Stimulated activated memory B cell treated with anti-CD40 and anti-IgM and Interleukin-4, amounts not matched to agents 10 μg/mL and 1 μg/mL and 100 μg/mL, for 72 hours (primary cell): ENCODE measurements at regions not wholly inside any gene's neighbourhood (a gene's known extent, or its start where the extent isn't known, plus 50 kb on each side); places are given as distances from the start of the nearest gene placed in this dataset.

ENCODE experiments used
- ATAC-seq: fragments of 150-1000 bp; cut with Tn5 transposase; 2 replicates; pipeline ENCODE4 v1.10.0; 2021
- H3K27ac Mint-ChIP-seq: one replicate; pipeline ENCODE4 v1.8.0; 2022; ENCODE audit warnings: mild to moderate bottlenecking, mixed read lengths
- H3K27me3 Mint-ChIP-seq: one replicate; pipeline ENCODE4 v1.8.0; 2022; ENCODE audit warnings: mixed read lengths
- H3K36me3 Mint-ChIP-seq: one replicate; pipeline ENCODE4 v1.8.0; 2022; ENCODE audit warnings: mixed read lengths
- H3K4me1 Mint-ChIP-seq: one replicate; pipeline ENCODE4 v1.8.0; 2022; ENCODE audit warnings: mixed read lengths
- H3K4me3 Mint-ChIP-seq: one replicate; pipeline ENCODE4 v1.8.0; 2022; ENCODE audit warnings: mild to moderate bottlenecking, moderate library complexity, mixed read lengths
- H3K9me3 Mint-ChIP-seq: one replicate; pipeline ENCODE4 v1.8.0; 2022; ENCODE audit warnings: mixed read lengths

DNA sequence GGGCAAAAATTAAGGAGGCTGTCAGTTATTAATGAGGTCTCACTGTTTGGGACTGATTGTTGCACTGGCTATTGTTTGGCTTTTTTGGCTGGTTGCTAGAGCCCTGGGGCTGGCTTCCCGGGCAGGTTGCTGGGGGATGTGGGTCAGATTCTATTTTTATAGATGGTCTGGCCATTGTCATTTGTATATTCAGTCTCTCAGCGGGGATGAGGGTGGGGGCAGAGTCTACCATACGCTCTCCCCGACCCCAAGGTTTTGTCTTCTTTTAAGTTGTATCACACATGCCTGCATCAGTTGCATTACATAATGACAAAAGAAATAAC is 84.3 kb upstream of the GRB10 start:
- no peak overlapping the region for H3K4me3 Mint-ChIP-seq
- no peak for ATAC-seq
- no peaks in the 10 kb centered on the region for H3K9me3 Mint-ChIP-seq
- no peak overlapping the region for H3K27ac Mint-ChIP-seq
- H3K4me1 Mint-ChIP-seq: no peaks in the 10 kb centered on the region
- no peaks in the 10 kb centered on the region for H3K27me3 Mint-ChIP-seq
- H3K36me3 Mint-ChIP-seq: no peaks in the 10 kb centered on the region

DNA sequence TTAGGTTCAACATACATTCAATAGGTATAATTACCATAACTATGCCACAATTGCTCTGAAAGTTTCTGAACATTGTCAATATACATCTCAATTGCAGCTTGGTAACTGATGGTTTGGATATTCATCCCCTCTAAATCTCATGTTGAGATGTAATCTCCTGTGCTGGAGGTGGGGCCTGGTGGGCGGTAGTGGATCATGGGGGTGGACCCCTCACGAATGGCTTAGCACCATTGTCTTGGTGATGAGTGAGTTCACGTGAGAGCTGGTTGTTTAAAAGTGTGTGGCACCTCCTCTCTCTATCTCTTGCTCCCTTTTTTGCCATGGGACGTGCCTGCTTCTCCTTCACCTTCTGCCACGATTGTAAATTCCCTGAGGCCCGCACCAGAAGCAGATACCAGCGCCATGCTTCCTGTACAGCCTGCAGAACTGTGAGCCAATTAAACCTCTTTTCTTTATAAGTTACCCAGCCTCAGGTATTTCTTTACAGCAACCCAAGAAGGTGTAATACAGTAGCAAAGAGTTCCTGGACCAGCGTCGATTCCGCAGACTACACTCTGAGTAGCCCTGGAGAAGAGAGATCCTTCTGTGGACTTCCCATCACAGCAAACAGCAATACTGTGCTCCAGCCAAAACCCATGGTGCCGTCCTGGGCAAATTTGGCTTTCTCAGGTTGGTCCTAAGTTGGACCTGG is 83.8 kb upstream of the GRB10 start:
- Mint-ChIP-seq H3K36me3 (no peaks in the 10 kb centered on the region), H3K4me1 (no peaks in the 10 kb centered on the region), H3K9me3 (no peaks in the 10 kb centered on the region), H3K27me3 (no peaks in the 10 kb centered on the region), H3K27ac (no peak overlapping the region), H3K4me3 (no peak overlapping the region)
- no peak for ATAC-seq

DNA sequence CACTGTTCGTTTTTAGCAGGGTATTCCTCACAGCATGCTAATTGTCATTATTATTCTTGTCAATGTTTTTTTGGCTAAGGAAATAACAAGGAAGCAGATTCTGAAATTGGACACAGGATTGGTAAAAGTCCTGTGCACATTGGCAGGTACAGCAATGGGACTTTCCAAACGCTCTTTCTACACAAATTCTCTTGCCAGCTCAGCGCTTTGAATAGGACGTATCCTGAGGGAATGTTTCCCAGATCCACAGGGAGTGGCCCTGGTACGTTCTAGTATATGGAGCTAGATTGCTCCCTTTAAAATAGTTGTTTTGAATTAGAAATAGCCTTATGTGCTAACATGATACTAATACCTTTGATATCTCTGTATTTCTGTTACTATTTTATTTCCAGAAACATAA is 82.8 kb upstream of the GRB10 start:
- Mint-ChIP-seq H3K4me1 (no peaks in the 10 kb centered on the region), H3K36me3 (no peaks in the 10 kb centered on the region), H3K27me3 (no peaks in the 10 kb centered on the region), H3K9me3 (no peaks in the 10 kb centered on the region), H3K4me3 (no peak overlapping the region), H3K27ac (no peak overlapping the region)
- ATAC-seq: no peak

DNA sequence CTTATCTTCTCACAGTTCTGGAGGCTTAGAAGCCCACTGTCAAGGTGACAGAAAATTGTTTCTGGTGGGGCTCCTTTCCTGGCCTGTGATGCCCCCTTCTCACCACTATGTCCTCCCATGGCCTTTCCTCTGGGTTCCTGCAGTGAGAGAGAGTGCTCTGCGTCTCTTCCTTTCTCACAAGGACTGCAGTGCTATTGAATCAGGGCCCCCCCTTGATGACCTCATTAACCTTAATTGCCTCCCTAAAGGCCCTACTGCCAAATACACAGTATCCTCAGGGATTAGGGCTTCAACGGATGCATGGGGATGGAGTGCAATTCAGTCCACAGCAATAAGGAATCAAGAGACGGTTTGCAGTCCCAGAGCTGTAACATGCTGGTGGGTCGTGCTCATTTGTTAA is 82.0 kb upstream of the GRB10 start:
- H3K27ac Mint-ChIP-seq: no peak overlapping the region
- ATAC-seq: no peak
- no peak overlapping the region for H3K4me3 Mint-ChIP-seq
- H3K9me3 Mint-ChIP-seq: no peaks in the 10 kb centered on the region
- no peaks in the 10 kb centered on the region for H3K27me3 Mint-ChIP-seq
- H3K36me3 Mint-ChIP-seq: no peaks in the 10 kb centered on the region
- H3K4me1 Mint-ChIP-seq: no peaks in the 10 kb centered on the region

DNA sequence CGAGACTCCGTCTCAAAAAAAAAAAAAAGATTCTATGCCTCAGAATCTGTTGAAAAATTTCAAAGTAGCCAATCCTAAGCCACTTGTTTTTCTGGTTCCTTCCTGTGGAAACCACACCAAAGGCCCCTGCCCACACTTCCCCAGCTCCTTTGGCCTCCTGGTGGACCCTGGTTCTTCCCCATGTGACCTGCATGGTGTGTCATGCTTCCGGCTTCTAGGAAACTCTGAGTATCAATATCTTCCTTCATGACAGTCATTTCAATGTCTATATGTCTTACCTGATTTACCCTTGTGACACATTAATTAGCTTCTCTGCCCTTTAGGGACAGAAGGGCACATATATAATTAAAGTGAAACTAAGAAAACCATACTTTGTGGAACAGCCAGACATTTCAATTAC is 80.4 kb upstream of the GRB10 start:
- H3K4me1 Mint-ChIP-seq: no peaks in the 10 kb centered on the region
- no peaks in the 10 kb centered on the region for H3K36me3 Mint-ChIP-seq
- no peak for ATAC-seq

DNA sequence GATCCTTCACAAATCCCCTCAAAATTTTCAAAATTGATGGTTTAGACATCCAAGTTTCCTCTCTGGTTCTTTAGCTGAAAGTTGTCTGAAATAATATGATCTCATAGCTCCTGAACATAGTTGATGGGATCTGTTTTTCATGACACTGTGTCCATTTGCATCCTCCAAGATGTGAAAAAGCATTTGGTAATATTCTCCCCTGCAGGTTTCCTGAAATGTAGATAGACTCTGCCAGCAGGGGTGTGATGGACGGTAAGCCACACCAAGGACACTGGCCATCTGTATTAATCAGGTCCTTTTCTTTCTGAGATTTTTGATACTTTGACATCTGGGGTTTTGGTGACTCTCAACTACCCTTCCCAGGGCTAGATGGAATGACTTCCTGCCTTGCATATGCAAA is 79.6 kb upstream of the GRB10 start:
- Mint-ChIP-seq H3K9me3 (no peaks in the 10 kb centered on the region), H3K27ac (no peak overlapping the region), H3K4me3 (no peak overlapping the region), H3K36me3 (no peaks in the 10 kb centered on the region), H3K27me3 (no peaks in the 10 kb centered on the region), H3K4me1 (no peaks in the 10 kb centered on the region)
- ATAC-seq: no peak

More for the DNA sequence above, 80.4 kb upstream of the GRB10 start:
- Mint-ChIP-seq H3K9me3 (no peaks in the 10 kb centered on the region), H3K4me3 (no peak overlapping the region), H3K27ac (no peak overlapping the region), H3K27me3 (no peaks in the 10 kb centered on the region)

DNA sequence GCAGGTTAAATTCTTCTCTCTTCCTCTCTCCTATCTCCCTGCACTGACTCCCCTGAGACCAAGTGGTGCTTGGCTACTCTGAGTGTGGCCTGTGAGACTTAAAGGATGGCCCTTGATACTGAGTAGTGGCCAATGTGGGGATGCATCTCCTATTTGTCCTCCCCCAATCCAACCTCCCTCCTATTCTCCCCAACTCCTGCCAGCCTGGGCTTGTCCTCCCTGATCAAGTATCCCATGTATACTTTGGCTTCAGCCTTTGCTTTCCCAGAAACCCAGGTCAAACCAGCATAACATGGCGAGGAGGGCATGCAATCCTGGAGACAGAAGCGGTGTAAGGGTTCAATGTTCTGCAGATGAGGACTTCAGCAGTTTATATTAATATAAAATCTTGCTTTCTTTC is 77.9 kb upstream of the GRB10 start:
- ATAC-seq: no peak
- H3K9me3 Mint-ChIP-seq: no peaks in the 10 kb centered on the region
- H3K27me3 Mint-ChIP-seq: no peaks in the 10 kb centered on the region
- no peaks in the 10 kb centered on the region for H3K36me3 Mint-ChIP-seq
- H3K4me1 Mint-ChIP-seq: no peaks in the 10 kb centered on the region
- H3K27ac Mint-ChIP-seq: no peak overlapping the region
- no peak overlapping the region for H3K4me3 Mint-ChIP-seq

DNA sequence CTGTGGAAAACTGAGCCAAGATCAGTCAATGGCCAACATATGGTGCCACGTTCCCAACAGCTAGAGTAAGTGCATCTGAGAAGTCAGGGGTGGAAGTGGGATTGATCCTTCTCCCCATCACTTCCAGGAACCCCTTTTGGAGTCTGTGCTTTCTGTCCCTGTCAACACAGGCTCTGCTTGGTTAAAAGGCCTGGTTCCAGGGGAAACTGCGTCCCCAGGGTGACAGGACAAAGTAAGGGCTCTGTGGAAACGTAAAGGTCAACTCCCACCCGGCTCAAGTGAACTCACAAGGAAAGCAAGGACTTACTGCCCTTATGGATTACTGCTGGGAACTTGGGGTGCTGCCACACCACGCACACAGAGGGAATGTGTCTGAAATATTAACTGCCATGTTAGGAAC is 77.5 kb upstream of the GRB10 start:
- Mint-ChIP-seq H3K9me3 (no peaks in the 10 kb centered on the region), H3K4me3 (no peak overlapping the region), H3K36me3 (no peaks in the 10 kb centered on the region), H3K27ac (no peak overlapping the region), H3K4me1 (no peaks in the 10 kb centered on the region), H3K27me3 (no peaks in the 10 kb centered on the region)
- no peak for ATAC-seq

DNA sequence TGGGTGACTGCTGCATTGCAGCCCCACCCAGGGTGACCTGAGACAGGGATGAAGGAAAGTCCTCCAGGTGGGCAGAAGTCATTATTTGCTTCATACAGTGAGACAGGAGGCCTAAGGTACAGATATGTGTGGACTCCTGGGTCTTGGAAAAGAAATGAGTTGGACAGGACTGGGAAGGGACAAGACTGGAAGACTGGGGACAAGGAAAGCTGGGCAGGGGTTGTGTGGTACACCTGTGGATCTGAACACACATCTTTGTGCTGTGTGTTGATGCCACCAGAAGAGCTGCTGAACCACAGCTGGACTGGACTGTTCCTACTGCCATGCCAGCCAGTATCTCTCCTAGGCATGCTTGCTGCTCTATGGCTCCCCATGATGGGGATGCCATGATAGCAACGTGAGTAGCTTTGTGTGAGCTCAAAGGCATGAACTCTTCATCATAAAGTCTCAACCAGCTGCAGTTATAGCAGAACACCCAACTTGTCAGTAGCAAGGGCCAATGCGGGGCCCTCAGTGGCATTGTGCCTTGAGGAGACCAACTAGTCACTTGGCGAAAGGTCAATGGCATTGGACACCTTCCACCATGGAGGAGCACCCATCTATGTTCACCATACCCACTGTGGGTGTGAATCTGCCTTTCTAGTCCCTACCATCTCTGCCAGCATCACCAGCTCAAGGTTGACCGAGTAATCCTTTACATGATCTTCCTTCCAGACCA is 76.0 kb upstream of the GRB10 start:
- Mint-ChIP-seq H3K4me1 (no peaks in the 10 kb centered on the region), H3K36me3 (no peaks in the 10 kb centered on the region), H3K4me3 (no peak overlapping the region), H3K27ac (no peak overlapping the region), H3K9me3 (no peaks in the 10 kb centered on the region), H3K27me3 (no peaks in the 10 kb centered on the region)
- no peak for ATAC-seq

DNA sequence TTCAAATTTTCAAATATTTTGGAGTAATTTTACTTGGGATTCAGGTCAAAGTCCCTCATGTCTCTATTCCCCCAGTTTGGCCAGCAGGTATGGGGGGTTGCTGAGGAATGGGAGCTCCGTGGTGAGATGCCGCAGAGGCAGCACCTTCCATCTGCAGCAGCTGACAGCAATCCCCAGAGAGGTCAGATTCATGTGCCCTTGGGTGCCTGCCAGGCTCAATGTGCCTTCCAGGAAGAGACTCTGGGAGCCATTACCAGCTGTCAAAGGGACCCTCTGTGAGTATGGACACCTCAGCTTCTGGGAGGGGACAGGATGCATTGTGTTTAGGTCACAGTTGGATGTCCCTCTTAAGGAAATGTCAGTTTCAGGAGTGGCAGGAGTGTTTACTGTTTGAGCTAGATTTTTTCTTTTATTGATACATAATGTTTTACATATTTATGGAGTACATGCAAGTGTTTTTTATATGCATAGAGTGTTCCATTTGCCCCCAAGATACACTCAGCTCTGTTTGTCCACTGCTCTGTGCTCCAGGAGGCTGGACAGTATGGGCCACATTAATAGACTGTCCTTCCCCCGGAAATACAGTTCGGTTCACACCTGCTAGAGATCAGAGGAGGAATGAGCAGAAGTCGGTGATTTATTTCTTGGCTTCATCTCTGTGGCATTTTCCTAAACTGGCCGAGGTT is 75.3 kb upstream of the GRB10 start:
- no peaks in the 10 kb centered on the region for H3K36me3 Mint-ChIP-seq
- no peaks in the 10 kb centered on the region for H3K9me3 Mint-ChIP-seq
- no peak for ATAC-seq
- no peak overlapping the region for H3K27ac Mint-ChIP-seq
- no peaks in the 10 kb centered on the region for H3K4me1 Mint-ChIP-seq
- H3K4me3 Mint-ChIP-seq: no peak overlapping the region
- no peaks in the 10 kb centered on the region for H3K27me3 Mint-ChIP-seq

DNA sequence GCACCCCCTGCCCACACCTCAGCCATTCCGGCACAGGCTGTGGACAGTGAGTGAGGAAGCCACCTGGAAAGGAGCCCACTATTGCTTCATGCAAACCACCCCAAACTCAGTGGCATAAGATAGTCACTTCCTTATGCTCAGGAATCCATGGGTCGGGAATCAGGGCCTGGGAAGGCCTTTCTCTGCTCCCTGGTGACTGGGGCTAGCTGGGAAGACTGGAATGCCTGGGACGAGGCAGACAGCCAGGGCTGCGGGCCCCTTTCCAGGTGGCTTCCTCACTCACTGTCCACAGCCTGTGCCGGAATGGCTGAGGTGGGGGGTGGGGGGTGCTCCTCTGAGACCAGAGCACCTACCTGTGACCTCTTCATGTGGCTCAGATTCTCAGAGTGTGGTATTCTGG is 74.1 kb upstream of the GRB10 start:
- Mint-ChIP-seq H3K27ac (no peak overlapping the region), H3K4me1 (no peaks in the 10 kb centered on the region), H3K27me3 (no peaks in the 10 kb centered on the region), H3K36me3 (no peaks in the 10 kb centered on the region), H3K4me3 (no peak overlapping the region), H3K9me3 (no peaks in the 10 kb centered on the region)
- no peak for ATAC-seq

DNA sequence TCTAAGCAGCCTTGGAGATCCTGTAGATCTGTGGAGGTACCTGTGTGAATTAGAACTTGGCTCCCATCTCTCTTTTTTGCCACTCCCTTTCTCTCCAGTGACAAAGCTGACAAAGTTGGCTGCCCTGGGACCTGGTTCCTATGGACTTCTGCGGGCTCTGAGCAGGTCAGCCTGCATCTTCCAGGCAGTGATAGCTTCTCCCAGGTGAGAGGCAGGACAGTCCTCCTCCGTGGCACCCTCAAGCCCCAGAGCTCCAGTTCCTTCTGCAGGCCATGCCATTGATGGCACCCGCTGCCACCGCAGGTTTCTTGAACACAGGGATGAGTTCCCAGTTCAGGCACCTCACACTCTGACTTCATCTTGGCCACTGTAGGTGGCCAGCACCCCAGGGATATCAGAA is 73.5 kb upstream of the GRB10 start:
- no peak for ATAC-seq
- no peaks in the 10 kb centered on the region for H3K4me1 Mint-ChIP-seq
- H3K4me3 Mint-ChIP-seq: no peak overlapping the region
- H3K27ac Mint-ChIP-seq: no peak overlapping the region
- H3K27me3 Mint-ChIP-seq: no peaks in the 10 kb centered on the region
- H3K36me3 Mint-ChIP-seq: no peaks in the 10 kb centered on the region
- H3K9me3 Mint-ChIP-seq: no peaks in the 10 kb centered on the region

DNA sequence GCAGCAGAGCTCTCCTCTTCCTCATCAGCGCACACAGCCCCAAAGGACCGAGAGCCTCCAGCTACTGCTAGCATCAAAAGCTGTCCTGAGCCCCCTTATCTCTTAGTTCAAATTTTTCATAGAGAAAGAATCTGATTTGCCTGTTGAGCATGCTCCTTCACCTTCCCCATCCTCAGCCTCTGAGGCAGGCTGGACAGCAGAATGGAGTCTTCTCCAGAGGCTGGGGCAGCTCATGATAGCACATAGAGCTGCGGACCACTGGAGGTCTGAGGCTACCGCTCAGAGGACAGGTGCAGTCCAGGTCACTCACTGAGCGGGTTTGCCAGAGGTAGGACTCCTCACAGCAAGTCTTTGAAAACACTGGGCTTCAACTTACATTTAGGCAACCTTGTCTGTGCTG is 72.8 kb upstream of the GRB10 start:
- no peak overlapping the region for H3K4me3 Mint-ChIP-seq
- no peaks in the 10 kb centered on the region for H3K4me1 Mint-ChIP-seq
- no peaks in the 10 kb centered on the region for H3K9me3 Mint-ChIP-seq
- H3K36me3 Mint-ChIP-seq: no peaks in the 10 kb centered on the region
- no peaks in the 10 kb centered on the region for H3K27me3 Mint-ChIP-seq
- no peak for ATAC-seq
- no peak overlapping the region for H3K27ac Mint-ChIP-seq

DNA sequence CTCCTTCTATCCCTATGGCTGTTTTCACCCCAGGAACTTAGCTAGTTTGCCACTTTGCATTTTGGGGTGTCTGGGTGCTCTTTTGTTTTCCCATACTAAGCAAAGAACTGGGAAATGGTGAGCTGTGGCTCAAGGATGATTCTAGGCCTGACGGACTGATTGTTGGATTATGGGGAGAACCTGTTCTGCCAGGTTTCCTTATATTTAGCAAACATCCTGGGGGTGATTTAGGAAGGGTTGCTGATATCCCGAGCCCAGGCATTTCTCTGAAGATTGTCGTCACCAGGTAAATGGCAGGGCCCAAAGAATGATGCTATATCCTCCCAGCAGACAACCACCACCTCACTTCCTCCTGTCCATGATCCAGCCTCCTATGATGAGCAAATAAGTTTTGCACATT is 72.1 kb upstream of the GRB10 start:
- no peak overlapping the region for H3K4me3 Mint-ChIP-seq
- H3K27ac Mint-ChIP-seq: no peak overlapping the region
- H3K9me3 Mint-ChIP-seq: peaks cover 1% of the 10 kb centered on the region
- H3K4me1 Mint-ChIP-seq: no peaks in the 10 kb centered on the region
- H3K36me3 Mint-ChIP-seq: no peaks in the 10 kb centered on the region
- no peak for ATAC-seq
- no peaks in the 10 kb centered on the region for H3K27me3 Mint-ChIP-seq

DNA sequence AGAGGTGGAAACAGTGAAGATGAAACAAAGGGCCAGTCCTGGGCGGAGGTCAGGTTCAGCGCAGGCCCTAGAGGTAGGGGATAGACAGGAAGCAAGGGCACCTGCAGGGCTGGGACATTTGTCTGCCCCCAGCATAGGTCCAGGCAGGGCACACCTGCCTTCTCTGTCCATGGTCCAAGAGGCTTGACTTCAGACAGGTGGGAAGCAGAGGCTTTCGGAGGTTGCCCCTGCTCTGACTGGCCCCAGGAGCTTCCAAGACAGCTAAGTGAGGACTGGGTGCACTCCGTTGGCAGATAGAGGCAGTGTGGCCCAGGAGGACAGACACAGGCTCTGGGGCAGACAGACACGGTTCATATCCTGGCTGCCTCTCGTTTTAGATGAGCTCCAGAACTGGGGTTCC is 71.6 kb upstream of the GRB10 start:
- Mint-ChIP-seq H3K27ac (no peak overlapping the region), H3K9me3 (peaks cover 6% of the 10 kb centered on the region), H3K4me3 (no peak overlapping the region), H3K36me3 (no peaks in the 10 kb centered on the region), H3K4me1 (no peaks in the 10 kb centered on the region), H3K27me3 (no peaks in the 10 kb centered on the region)
- no peak for ATAC-seq

DNA sequence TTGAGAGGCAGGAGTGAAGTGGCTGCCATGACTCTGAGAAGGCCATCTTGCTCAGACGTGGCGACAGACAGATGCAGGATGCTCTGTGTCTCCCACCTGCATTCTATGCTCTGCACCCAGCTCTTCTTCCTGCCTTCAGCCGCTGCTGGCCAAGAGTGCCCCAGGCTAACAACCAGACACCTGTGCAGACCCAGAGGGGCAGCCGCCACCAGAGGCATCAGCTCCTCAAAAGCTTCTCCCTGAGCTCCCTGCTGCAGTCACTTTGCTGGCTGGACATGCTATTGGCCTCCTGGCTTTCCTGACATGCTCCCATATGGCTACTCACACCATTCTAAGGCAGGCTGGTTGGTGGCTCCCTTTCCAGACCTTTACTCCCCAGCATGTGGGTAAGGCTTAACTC is 70.6 kb upstream of the GRB10 start:
- peaks cover 6% of the 10 kb centered on the region for H3K9me3 Mint-ChIP-seq
- H3K27me3 Mint-ChIP-seq: no peaks in the 10 kb centered on the region
- no peak for ATAC-seq
- H3K4me1 Mint-ChIP-seq: no peaks in the 10 kb centered on the region
- H3K36me3 Mint-ChIP-seq: no peaks in the 10 kb centered on the region
- H3K4me3 Mint-ChIP-seq: no peak overlapping the region
- H3K27ac Mint-ChIP-seq: no peak overlapping the region
